Body of pancreas (tissue), 4 donors: ENCODE measurements at regions not wholly inside any gene's neighbourhood (a gene's known extent, or its start where the extent isn't known, plus 50 kb on each side); places are given as distances from the start of the nearest gene placed in this dataset.

Experiments
- POLR2A ChIP-seq, 3 donors: fragments of 450-650 bp; IDR thresholded peaks; one replicate each; pipeline ENCODE4 v1.6.1; 2016; ENCODE audit warnings: antibody characterized with exemption in 3 of 3, mild to moderate bottlenecking in 2 of 3
- TF ChIP-seq, protein P1 (sequence below), 7 experiments: fragments of 450-650 bp in 4 of 7; fragments of 200-600 bp in 3 of 7; sonication (generic) in 3 of 7; IDR thresholded peaks; one replicate each; pipeline ENCODE4 v1.5.1; 2016 to 2019; ENCODE audit warnings: antibody characterized with exemption in 7 of 7

DNA sequence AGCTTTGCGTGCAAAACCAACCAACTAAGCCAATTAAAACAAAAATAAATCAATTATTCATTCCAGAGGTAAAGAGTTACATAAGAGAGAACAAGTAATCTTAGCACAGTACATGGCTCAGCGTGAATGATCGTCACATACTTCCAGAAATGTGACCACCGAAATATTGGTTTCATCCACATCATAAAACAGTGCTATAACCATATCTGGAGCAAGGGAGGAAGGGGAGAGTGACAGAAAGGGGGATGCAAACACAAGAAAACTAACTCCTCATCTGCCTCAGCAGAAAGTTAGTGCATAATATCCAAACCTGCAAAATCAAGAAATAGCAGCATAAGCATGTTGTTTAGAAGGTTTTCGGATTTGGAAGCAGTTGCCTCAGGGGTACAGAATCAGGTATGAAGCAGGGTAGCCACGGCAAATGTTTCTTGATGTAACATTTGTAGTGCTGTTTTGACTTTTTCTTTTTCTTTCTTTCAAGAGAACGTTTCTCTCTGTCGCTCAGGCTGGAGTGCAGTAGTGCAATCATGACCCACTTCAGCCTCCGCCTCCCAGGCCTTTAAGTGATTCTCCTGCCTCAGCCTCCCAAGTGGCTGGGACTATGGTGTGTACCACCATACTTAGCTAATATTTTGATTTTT, 93.9 kb upstream of the EGLN3 start:
- TF ChIP-seq, protein P1, sequence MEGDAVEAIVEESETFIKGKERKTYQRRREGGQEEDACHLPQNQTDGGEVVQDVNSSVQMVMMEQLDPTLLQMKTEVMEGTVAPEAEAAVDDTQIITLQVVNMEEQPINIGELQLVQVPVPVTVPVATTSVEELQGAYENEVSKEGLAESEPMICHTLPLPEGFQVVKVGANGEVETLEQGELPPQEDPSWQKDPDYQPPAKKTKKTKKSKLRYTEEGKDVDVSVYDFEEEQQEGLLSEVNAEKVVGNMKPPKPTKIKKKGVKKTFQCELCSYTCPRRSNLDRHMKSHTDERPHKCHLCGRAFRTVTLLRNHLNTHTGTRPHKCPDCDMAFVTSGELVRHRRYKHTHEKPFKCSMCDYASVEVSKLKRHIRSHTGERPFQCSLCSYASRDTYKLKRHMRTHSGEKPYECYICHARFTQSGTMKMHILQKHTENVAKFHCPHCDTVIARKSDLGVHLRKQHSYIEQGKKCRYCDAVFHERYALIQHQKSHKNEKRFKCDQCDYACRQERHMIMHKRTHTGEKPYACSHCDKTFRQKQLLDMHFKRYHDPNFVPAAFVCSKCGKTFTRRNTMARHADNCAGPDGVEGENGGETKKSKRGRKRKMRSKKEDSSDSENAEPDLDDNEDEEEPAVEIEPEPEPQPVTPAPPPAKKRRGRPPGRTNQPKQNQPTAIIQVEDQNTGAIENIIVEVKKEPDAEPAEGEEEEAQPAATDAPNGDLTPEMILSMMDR (IDR thresholded peaks at IDR 0.05), result no peak
- TF ChIP-seq POLR2A (IDR thresholded peaks at IDR 0.05), result no peak
